NCI-H2081 (cell line): ENCODE measurements at regions not wholly inside any gene's neighbourhood (a gene's known extent, or its start where the extent isn't known, plus 50 kb on each side); places are given as distances from the start of the nearest gene placed in this dataset.
"Not testable (repeated sequence)": the region's sequence is repeated elsewhere in the genome, so short reads cannot be mapped to it uniquely, and the experiment has no call there.

ENCODE experiments used
- DNase-seq, 2 experiments: peaks; one replicate each; lab custom pipeline; 2025; lab: John Stamatoyannopoulos, UW

- DNase-seq: no peak
These were observed 205.6 kb upstream of the PROK2 start for GRCh38 chr3:71990545-71990944.

GRCh38 chr3:71989165-71989564, 204.2 kb upstream of the PROK2 start:
- DNase-seq: no peak

GRCh38 chr3:71987828-71988227, 202.9 kb upstream of the PROK2 start:
- peak; percentile 55 to 78 for DNase-seq

GRCh38 chr3:71987089-71987735, 202.3 kb upstream of the PROK2 start:
- DNase-seq: no peak

- DNase-seq: no peak
These were observed 201.7 kb upstream of the PROK2 start for GRCh38 chr3:71986606-71987005.

GRCh38 chr3:71984843-71985613, 200.1 kb upstream of the PROK2 start:
- DNase-seq: no peak

GRCh38 chr3:71983694-71984093, 198.7 kb upstream of the PROK2 start:
- DNase-seq: no peak

GRCh38 chr3:71982506-71983258, 197.7 kb upstream of the PROK2 start:
- DNase-seq: not testable (repeated sequence)

GRCh38 chr3:71979175-71979574, 194.2 kb upstream of the PROK2 start:
- DNase-seq: no peak

- no peak for DNase-seq
These were observed 193.3 kb upstream of the PROK2 start for GRCh38 chr3:71978150-71978721.

- DNase-seq: no peak
These were observed 192.6 kb upstream of the PROK2 start for GRCh38 chr3:71977525-71977924.

GRCh38 chr3:71975573-71975972, 190.6 kb upstream of the PROK2 start:
- no peak for DNase-seq

- no peak for DNase-seq
These were observed 189.8 kb upstream of the PROK2 start for GRCh38 chr3:71974786-71975185.

GRCh38 chr3:71973274-71974030, 188.5 kb upstream of the PROK2 start:
- peak; percentile 5 to 37 for DNase-seq

- no peak for DNase-seq
These were observed 187.1 kb upstream of the PROK2 start for GRCh38 chr3:71972031-71972430.

GRCh38 chr3:71968544-71968943, 183.6 kb upstream of the PROK2 start:
- DNase-seq: no peak

GRCh38 chr3:71966185-71966584, 181.2 kb upstream of the PROK2 start:
- no peak for DNase-seq

- no peak for DNase-seq
These were observed 179.2 kb upstream of the PROK2 start for GRCh38 chr3:71964170-71964569.

- peak; percentile 52 to 79 for DNase-seq
These were observed 177.8 kb upstream of the PROK2 start for GRCh38 chr3:71962561-71963240.

GRCh38 chr3:71961891-71962290, 176.9 kb upstream of the PROK2 start:
- no peak for DNase-seq

GRCh38 chr3:71961378-71961777, 176.4 kb upstream of the PROK2 start:
- DNase-seq: no peak
